DMS79 treated with DMSO at 0.1 percent for 48 hours (cell line): ENCODE measurements at regions not wholly inside any gene's neighbourhood (a gene's known extent, or its start where the extent isn't known, plus 50 kb on each side); places are given as distances from the start of the nearest gene placed in this dataset.

Experiments used
- DNase-seq: peaks from one replicate; lab custom pipeline; 2025; lab: John Stamatoyannopoulos, UW

DNA sequence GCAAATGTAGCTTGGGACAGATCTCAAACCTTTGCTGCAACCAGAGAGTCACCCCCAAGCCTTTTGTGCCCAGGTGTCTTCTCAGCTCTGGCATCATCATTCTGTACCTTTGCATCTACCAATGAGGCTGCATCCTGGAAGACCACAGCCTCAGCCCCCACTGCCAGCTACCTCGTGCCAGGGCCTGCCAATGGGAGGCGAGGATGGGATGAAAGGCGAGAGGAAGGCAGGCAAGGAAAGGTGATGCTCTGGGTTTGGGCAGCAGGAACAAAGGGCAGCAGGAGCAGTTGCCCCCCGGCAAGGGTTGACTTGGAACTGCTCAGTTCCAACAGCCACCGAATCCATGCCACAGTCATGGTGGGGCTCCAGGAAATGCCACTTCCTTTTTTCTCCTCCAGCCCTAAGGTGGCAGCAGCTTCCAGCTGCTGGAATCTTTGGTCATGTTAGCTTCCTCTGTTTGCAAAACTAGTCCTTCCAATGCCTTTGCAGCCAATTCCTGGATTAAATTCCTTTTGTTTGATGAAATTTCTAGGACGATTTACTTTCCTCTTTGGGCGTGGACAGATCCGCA is 651.6 kb downstream of the NPHP4 start:
- no peak for DNase-seq

DNA sequence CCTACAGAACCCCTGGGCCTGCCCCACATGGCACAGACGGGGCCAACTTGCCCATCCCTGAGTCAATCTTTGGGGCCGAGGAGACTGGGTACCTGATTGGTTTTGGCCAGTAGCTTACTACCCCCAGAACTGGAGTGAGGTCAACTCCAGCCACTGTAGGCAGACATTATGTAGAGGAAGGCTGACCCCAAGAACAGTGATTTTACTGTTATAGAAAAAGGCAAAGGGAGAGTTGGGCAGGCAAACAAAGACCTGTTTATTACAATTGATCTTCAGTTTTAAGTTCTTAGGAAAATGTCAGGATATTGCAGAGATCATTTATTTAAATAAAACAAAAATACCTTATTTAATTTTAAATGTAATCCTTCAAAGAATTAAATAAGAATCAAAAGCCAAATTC is 653.8 kb downstream of the NPHP4 start:
- DNase-seq = no peak

DNA sequence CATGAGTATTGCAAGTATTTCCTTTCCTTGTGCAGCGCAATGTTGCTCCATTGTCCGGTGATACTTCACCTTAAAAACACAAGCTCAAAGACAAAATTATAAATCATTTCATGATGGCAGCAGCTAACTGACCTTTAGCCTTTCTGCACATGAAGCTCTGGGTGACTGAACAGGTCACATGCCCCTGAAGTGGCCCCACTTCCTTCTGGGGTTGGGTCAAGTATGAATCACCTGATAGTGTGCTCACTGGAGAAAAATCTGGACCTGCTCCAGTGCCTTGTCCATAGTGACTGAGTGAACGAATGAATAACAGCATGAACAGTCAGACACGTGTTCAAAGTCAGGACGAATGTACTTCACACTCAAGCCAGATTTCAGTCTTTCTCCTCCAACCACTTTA is 658.9 kb downstream of the NPHP4 start:
- DNase-seq = no peak

DNA sequence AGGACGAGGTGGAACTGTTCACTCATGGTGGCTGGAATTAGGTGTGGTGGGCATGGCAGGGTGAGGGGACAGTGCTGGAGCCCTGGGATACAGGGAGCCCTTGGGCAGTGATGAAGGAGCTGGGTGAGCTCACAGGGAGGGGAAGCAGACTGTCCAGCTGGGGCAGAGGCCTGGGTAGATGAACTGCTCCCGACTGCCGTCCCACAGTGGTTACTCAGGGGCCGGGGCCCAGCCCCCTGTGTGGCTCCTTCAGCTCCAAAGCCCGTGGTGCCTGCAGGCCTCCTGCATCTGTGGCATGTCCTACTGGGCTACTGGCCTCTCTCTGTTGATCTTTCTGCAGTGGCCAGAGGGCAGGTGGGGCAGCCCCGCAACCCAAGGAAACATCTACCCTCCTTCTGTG is 661.1 kb downstream of the NPHP4 start:
- DNase-seq = no peak

DNA sequence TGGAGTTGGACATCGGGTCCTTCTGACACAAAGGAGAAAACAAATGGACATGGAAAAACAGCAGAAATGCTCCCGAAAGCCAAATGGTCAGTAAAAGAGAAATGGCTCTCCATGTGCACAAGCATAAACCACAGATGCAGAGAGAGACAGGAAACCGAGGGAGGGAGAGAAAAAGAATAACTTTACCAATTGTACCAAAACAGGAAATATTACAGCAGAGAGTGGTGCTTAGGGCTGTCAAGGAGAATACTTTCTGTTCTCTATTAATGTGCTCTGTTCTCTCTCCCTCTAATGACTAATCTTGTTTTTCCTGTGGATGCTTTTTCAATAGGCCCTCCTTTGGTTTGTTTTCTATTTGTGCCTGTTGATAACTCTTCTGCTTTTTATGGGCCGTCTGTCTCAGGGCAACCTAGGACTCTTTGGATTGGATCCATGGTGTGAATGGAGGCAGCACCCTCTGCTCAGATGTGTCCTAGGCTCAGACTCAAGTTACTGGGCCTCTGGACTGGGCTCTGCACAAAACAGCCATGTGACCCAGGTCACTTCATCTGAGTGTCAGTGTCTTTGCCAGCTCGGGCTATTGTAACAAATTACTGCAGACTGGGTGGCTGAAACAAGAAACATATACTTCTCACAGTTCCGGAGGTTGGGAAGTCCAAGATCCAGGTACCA is 663.0 kb downstream of the NPHP4 start:
- DNase-seq = peak; percentile 65

DNA sequence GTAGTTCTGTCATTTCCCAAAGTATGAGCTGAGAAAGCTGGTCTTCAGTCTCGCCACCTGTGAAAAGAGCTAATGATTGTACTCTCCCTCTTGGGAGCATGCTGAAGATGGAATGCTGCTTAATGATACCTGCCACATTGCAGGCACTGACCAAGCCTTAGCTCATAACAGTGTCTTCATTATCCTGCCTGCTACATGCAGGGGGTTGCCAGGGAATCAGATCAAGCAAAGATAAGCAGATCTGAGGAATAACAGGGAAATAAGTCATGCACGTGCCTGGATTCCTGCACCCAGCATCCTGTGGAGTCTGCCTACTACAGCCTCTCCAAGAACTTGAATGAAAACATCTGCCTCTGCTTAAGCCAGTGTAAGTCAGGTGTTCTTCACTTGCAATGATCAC is 667.3 kb downstream of the NPHP4 start:
- DNase-seq = no peak

DNA sequence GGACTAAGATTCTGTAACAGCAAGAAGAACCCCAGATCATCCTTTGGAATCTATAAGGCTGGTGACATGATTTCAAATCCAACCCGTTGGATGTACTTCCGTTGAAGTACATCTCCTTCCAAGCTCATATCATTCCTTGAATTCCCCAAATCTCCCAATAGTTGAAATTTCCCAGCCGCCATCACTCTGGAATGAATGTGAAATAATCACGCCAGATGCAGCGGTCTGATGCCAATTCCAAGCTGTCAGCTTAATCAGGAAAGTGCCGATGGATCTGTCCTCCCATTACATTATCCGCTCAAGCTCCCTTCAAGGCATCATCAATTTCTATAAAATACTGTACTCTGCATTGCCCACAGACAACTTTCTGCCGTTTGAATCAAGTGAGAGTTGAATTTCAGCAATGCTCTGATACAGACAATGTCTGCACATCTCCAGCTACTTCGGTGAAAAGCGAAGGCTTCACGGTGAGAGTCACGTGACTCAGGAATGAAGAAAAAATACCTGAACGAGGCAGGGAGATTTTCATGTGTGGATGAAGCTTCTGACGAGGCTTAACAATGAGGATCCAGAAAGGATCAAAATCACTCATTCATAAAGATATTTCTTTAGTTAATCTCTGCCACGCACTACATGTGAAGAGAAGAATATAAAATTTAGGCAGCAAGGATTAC is 663.9 kb downstream of the AJAP1 start:
- no peak for DNase-seq

DNA sequence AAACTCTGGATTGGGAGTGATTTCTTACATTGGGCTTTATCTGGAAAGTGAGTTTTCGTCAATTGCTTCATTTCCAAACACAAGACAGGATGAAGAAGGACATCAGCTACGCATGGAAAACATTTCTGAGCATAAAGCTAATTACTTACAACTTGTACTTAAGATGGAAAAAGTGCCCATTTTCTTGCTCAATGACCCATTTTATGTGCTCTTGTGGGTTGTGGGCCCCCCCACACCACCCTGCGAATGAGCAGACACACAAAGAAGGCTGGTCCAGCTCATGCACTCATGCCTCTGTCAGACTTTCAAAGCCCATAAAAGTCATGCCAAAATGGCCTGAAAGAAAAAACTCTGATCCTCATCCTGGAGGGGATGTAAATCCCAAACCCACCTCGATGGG is 663.0 kb downstream of the AJAP1 start:
- peak; percentile 78 for DNase-seq

DNA sequence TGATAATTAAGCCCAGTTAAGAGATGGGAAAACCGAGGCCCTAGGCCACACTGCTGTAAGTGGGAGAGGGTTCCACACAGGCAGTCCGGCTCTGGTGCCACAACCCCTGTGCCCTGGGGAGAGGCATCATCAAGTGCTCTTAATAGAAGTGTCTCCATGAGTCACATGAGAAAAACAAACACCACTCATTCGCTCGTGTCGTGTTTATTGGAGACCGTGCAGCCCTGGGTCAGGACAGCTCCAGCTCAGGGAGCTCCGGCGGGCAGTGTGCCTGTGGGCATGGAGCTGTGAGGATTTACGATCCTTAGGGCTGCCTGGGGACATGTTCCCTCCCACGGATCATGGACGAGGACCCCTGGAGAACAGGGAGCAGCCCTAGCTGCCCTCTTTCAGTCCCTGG is 658.5 kb downstream of the AJAP1 start:
- peak; percentile 78 for DNase-seq

DNA sequence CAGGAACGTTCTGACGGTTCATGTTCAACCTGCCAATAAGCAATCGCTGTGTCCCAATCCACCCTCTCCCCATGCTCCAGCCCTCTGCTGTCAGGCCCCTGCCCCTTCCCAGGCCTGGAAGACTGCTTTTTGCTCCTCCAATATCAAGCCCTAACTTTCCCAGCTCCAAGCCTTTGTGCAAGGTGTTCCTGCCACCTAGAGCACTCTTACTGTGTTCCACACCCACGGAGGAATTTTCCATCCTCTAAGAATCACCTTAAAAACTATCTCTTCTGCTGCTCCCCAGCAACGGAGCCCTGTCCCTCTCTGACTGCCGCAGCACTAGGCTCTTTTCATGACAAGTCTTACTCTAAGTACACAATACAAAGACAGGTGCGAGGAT is 657.9 kb downstream of the AJAP1 start:
- peak; percentile 64 for DNase-seq

DNA sequence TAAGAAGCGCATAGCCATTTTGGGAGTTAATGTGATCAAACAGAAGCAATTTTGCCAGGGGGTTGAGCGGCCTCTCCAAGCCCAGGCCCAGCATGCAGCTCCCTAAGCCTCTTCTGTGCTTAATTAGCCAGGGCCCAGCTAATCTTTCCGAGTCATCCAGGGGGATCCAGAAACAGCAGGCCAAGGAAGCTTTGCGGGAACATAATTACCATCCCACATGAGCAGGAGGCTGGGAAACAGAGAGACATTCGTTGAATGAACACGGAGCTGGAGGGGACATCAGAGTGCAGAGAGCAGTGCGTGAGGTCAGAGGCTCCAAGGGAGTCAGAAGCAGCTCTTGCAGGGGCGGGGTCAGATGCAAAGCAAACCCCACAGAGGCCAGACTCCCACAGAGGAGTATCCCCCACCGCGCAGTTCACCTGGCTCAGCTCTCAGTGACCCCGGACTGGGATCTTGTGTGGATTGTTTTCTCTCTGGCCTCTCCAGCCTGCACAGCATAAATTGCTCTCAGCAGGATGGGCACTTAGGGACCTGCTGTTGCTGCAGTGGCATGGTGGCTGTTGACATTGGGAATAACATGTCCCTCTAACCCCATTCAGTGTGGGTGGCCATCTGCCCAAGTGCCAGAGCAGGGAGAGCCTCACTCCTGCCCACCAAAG is 657.4 kb downstream of the AJAP1 start:
- DNase-seq = peak; percentile 97

DNA sequence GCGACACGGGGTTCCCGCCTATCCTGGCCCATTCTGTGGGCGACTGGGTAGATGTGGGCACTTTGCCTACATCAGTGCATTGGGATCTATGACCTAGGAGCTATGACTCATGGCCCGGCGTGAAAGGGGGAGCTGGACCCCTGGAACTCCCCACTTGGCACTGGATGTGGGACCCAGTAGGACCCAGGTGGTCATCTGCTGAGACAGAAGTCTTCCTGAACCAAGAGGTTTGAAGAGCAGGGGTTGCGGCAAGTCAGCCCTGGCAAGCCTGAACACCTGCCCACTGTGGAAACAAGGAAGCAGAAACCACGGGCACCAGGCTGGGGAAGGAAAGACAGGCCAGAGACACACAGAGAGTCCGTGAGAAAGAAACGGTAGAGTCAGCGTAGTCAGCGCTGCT is 656.7 kb downstream of the AJAP1 start:
- DNase-seq = no peak

DNA sequence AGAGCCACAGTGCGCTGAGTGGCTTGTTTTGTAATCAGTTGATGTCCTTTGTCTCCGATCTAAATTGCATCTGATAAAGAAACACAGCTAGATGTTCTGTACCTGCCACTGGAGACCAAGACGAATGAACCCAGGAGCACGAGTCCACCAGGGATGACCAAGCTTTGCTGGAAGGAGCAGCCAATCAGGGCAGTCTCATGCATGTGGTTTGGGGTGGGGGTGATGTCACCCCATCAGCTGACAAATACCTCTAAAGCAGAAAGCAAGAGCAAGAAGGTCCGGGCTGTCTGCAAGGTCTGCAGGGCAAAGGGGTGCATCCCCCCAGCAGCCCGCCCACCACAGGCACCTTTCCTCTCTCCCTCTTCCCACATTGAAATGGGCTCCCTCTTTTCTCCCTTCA is 653.8 kb downstream of the AJAP1 start:
- DNase-seq = no peak

DNA sequence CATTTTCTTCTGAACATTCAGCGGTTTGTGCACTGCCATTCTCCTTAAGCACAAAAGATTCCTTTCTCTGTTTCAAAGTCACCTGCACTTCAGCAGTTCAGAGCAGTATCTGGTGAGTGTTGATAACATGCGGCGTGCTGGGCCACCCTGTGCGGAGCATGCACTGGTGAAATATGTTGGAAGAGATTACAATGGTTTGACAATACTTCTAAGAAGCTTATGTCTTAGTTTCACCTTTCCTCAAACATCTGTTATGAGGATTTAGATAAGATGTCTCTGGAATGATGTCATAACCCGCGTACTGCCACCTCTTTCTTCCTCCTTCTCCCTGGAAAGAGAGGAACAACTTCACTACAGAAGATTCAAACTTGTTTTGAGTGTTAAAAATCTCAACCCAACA is 650.3 kb downstream of the AJAP1 start:
- no peak for DNase-seq

DNA sequence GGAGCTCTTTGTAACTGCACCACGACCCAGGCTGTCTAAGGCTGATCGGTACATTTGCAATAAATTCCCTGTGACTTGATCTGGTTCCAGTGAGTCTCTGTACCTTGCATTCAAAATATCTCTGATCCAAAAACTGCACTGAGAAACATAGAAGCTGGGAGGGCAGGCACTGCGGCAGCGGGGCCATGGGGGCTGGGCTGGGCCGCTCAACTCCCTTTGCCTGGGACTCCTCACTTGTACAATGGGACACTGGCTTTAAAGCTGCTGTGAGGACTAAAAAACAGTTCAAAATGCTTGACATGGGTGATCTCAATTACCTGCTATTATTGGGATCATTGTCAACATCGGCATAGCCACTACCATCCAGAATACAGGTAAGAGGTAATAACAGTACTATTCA is 644.0 kb downstream of the AJAP1 start:
- no peak for DNase-seq

DNA sequence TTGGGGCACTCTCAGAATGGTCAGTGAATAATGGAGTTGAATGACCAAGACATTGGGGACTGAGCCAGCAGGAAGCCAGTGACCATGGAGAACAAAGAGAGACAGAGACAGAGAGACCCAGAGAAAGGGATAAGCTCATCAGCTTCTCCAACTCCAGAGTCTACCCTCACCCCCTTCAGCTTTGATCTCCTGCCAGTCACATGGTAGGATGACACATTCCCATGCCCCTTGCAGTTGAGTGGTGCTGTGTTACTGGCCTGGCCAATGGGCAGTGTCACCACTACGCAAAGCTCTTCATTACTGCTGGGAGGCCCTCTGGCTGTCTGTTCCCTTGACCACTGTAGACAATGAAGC is 643.5 kb downstream of the AJAP1 start:
- no peak for DNase-seq

DNA sequence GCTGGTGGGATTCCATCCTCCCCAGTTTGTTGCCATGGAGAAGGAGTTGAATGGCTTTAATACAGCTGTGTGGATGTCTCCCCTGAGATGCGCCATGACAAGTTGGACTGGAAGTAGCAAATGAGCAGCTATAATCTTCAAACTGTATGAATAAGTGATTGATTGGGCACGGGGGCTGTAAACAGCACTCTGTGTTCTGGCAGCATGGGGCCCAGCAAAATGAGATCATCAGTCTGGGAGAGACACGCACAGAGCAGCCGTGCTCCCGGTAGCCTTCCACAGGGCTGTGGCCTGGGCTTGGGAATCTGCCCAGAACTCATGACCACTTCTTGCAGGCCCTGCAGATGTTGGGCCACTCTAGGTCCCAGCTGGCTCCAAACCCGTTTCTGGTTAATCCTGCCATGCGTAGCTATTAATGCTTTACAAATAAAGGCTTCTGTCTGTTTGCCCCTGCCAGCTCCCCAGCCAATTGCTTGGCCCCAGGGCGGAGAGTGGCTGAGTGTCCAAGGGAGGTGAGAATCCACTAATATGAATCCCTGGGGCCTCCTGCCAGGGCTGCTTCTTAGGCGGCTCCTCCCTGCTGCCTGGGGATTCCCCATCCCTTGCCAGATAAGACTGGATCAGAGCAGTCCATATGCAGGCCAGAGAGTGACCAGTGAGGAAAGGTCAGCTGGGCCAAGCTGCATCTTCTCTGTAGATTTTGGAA is 642.9 kb downstream of the AJAP1 start:
- DNase-seq = peak; percentile 71

DNA sequence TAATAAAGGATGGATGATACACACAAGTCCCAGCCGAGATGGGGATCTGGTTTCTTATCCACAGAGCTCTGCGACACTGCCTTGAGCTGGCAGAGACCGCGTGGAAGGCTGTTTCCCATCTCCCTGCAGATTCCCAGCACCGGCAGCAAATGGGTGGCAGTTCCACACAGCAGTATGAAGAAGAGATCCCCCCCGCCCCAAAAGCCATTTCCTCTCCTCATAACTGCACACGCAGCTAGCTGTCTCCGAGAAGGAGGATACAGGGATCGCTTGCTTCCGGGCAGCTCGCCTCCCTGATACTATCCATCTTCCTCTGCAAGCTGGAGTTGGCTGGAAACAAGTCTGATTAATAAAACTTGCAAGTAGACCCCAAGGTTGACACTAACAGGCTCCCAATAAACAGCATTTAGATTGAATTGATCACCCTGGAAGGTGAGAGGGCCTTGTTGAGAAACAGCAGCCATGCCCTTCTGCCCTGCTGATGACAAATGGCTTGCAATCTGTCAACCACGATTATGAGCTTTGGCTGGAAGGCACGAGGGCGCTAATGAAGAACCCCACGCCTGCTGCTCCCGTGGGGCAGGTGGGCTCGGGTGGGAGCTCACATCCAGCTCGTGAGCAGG is 642.3 kb downstream of the AJAP1 start:
- DNase-seq = no peak

DNA sequence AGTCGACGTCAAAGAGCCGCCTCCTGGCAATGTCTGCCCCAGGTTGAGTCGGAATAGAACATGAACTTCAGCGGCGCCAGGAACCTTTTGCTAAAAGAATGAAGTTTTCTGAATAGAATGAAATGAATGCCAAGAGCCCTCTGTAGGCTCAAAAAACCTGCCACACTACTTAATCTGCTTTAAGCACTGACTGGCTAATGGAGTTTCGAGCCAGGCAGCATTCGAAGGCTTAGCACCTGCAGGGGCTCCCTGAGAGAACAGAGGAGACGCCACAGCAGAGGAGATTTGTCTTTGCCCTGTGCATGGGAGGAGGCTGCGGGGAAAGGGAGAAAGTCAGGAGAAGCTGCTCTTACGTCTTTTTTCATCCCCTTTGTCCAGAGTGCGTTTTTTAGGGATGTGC is 641.7 kb downstream of the AJAP1 start:
- DNase-seq = no peak

DNA sequence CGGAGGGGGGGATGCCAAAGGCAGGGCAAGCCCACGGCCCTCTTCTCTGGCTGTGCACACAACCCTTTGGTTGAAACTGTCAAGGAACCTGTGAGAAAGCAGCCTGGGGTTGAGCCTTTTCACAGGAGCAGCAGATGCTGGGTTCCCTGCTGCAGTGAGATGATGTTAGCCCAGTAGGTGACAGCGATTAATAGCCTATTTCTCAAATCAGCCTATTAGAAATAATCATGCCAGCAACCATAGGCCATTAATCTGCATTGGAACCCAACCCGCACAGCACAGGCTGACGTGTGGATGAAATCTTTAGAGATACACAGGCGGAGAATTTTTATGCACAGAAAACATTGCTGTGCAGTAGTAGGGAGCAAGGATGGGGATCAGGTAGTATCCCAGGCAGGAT is 637.5 kb downstream of the AJAP1 start:
- DNase-seq = no peak

DNA sequence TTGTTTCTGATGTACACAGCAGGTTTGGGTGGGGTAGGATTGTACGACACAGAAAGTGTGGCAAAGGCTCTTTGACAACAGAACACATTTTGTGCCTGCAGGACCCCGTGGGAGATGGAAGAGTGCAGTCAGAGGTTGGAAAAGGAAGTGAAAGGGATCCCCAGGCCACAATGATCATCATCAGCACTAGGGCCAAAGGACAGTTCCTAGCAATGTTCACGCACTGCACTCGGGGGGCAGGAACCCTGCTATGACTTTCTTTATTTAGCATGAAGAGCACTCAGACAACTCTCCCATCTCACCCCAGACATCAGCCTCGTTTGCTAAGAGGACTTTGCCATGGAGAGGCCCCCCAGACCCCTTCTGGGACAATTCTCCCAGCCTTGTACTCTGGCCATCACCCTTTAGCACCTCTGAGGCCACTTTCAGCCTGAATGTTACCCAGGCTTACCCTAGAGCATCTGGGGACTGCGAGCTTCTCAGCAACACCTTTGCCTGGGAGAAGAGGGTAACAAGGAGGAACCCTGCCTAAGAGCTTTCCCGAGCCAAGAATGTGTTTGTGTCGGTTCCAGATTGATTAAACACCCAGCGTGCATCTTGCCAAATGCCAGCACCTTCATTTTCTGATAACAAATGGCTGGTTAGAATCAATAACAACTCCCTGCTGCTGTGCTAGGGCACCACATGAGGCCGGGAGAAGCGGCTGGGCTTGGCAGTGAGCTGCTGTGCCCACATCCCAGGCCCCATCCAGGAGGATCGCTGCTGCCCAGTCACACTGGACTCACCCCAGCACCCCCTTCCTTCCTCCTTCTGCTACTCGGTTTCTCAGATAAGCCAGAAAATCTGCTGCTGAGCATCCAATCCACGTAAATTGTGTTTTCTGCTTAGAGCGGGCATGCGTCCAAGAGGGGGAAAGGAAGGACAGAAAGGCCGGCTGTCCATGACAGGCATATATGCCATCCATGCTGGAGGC is 633.1 kb downstream of the AJAP1 start:
- no peak for DNase-seq
